Astrocyte (in vitro differentiated cells and primary cell): ENCODE measurements at regions not wholly inside any gene's neighbourhood (a gene's known extent, or its start where the extent isn't known, plus 50 kb on each side); places are given as distances from the start of the nearest gene placed in this dataset.

Source experiments
- CTCF ChIP-seq: IDR thresholded peaks from 2 replicates; pipeline ENCODE4 v1.5.1; 2011; ENCODE audit warnings: low read depth, mild to moderate bottlenecking, inconsistent platforms, low read length, moderate library complexity; ENCODE audit not compliant: insufficient read depth
- EZH2 ChIP-seq: IDR thresholded peaks from 2 replicates; pipeline ENCODE4 v1.6.1; 2012; ENCODE audit warnings: mild to moderate bottlenecking, low read length, inconsistent platforms; ENCODE audit not compliant: insufficient read depth

- no peak for TF ChIP-seq CTCF
- TF ChIP-seq EZH2: no peak
Observed at GRCh38 chr3:187926620-187927019, 181.4 kb upstream of the BCL6 start.
